ENCODE measurements at regions not wholly inside any gene's neighbourhood (a gene's known extent, or its start where the extent isn't known, plus 50 kb on each side); places are given as distances from the start of the nearest gene placed in this dataset.

DNA sequence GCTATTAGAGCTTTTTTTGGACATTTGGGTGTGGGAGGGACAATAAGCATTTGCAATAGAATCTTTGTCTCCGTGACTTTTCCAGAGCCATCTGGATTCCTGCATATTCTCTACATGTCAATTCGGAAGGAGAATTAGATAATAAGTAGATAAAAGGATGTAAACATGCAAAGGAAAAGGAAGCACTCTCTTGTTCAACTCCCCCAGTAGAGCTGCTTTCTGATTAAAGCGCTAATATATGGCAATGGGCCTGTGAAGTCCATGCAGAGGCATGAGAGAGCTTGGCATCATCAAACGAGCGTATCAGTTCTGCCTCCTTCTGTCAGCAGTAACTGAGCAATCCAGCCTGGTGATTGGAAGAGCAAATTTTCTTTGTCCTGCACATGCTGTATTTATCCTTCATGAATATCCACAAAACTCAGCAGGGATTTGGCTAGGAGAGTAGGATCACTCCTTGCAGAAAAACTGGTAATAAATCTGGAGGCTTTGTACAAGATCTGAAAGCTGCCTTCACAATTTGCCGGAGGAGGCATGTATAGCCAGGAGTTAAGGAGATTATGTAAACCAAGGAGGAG lies 1752.9 kb downstream of the MAT2B start:
- Histone ChIP-seq H3K9me1 (ENCODE audit: control insufficient read depth, extremely low read depth, insufficient read depth, low read length) (no peaks in the 10 kb centered on the region), H3K36me3 (ENCODE audit: control insufficient read depth in 2 of 2, extremely low read depth in 1 of 2, insufficient read depth in 2 of 2, low read length in 2 of 2) (no peaks in the 10 kb centered on the region), H3K4me3 (ENCODE audit: control insufficient read depth in 2 of 3, extremely low read depth in 1 of 3, insufficient read depth in 2 of 3, low read depth in 1 of 3, low read length in 3 of 3) (no peak overlapping the region), H3K4me2 (ENCODE audit: control insufficient read depth, extremely low read depth, insufficient read depth, low read depth, low read length) (no peak overlapping the region), H2AFZ (ENCODE audit: control insufficient read depth, low read length) (no peak overlapping the region), H3K9ac (ENCODE audit: control insufficient read depth, extremely low read depth, insufficient read depth, low read length) (no peak overlapping the region), H3K27ac (ENCODE audit: control insufficient read depth, insufficient read depth, low read length) (no peak overlapping the region), H3K27me3 (ENCODE audit: control insufficient read depth, extremely low read depth, insufficient read depth, low read length) (no peaks in the 10 kb centered on the region), H3K9me3 (ENCODE audit: control insufficient read depth, low read depth, low read length) (no peaks in the 10 kb centered on the region), H3K79me2 (ENCODE audit: control insufficient read depth, insufficient read depth, low read length) (no peaks in the 10 kb centered on the region), H4K20me1 (ENCODE audit: control insufficient read depth, extremely low read depth, insufficient read depth, low read length) (no peaks in the 10 kb centered on the region), H3K4me1 (ENCODE audit: control insufficient read depth, extremely low read depth, insufficient read depth, low read length) (no peaks in the 10 kb centered on the region)
- no peak for TF ChIP-seq EZH2 (IDR thresholded peaks at IDR 0.05; ENCODE audit: low read length)
- TF ChIP-seq, protein P1, sequence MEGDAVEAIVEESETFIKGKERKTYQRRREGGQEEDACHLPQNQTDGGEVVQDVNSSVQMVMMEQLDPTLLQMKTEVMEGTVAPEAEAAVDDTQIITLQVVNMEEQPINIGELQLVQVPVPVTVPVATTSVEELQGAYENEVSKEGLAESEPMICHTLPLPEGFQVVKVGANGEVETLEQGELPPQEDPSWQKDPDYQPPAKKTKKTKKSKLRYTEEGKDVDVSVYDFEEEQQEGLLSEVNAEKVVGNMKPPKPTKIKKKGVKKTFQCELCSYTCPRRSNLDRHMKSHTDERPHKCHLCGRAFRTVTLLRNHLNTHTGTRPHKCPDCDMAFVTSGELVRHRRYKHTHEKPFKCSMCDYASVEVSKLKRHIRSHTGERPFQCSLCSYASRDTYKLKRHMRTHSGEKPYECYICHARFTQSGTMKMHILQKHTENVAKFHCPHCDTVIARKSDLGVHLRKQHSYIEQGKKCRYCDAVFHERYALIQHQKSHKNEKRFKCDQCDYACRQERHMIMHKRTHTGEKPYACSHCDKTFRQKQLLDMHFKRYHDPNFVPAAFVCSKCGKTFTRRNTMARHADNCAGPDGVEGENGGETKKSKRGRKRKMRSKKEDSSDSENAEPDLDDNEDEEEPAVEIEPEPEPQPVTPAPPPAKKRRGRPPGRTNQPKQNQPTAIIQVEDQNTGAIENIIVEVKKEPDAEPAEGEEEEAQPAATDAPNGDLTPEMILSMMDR (optimal IDR thresholded peaks at IDR 0.05 in 1 of 3, IDR thresholded peaks at IDR 0.05 in 1 of 3, conservative IDR thresholded peaks at IDR 0.05 in 1 of 3; ENCODE audit: extremely low read depth in 1 of 3, insufficient read depth in 2 of 3, low read length in 3 of 3), result no peak
- dilution Hi-C loops (cut with MboI; ENCODE audit: extremely low pct_ligation_motif_present, low sequenced_read_pairs), result no loop called here
- DNase-seq (ENCODE audit: low read depth, low spot score) (no peak), FAIRE-seq (no peak)

DNA sequence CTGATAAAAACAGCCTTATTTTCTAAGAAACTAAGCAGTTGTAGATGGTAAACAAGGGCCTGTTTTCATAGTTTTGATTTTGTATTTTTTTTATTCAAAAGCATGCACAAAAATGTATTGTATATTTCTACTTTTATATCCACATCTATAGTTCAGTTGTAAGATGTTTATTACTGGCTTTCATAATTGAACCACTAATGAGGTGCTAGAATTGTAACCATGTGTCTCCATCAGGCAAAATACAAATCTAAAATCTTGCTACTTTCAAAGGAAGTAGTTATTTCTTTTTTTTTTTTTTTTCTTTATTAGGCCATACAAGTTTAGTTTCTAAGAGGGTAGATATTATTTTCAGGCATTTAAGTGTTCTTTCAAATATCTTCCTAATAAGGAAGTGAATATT lies 1755.0 kb downstream of the MAT2B start:
- Histone ChIP-seq H3K4me2 (ENCODE audit: control insufficient read depth, extremely low read depth, insufficient read depth, low read depth, low read length) (no peak overlapping the region), H3K36me3 (ENCODE audit: control insufficient read depth in 2 of 2, extremely low read depth in 1 of 2, insufficient read depth in 2 of 2, low read length in 2 of 2) (no peaks in the 10 kb centered on the region), H3K79me2 (ENCODE audit: control insufficient read depth, insufficient read depth, low read length) (no peaks in the 10 kb centered on the region), H4K20me1 (ENCODE audit: control insufficient read depth, extremely low read depth, insufficient read depth, low read length) (no peaks in the 10 kb centered on the region), H3K9ac (ENCODE audit: control insufficient read depth, extremely low read depth, insufficient read depth, low read length) (no peak overlapping the region), H3K4me1 (ENCODE audit: control insufficient read depth, extremely low read depth, insufficient read depth, low read length) (no peaks in the 10 kb centered on the region), H3K27me3 (ENCODE audit: control insufficient read depth, extremely low read depth, insufficient read depth, low read length) (no peaks in the 10 kb centered on the region), H3K4me3 (ENCODE audit: control insufficient read depth in 2 of 3, extremely low read depth in 1 of 3, insufficient read depth in 2 of 3, low read depth in 1 of 3, low read length in 3 of 3) (no peak overlapping the region), H3K9me3 (ENCODE audit: control insufficient read depth, low read depth, low read length) (no peaks in the 10 kb centered on the region), H3K9me1 (ENCODE audit: control insufficient read depth, extremely low read depth, insufficient read depth, low read length) (no peaks in the 10 kb centered on the region), H3K27ac (ENCODE audit: control insufficient read depth, insufficient read depth, low read length) (no peak overlapping the region), H2AFZ (ENCODE audit: control insufficient read depth, low read length) (no peak overlapping the region)
- TF ChIP-seq, protein P1 (optimal IDR thresholded peaks at IDR 0.05 in 1 of 3, IDR thresholded peaks at IDR 0.05 in 1 of 3, conservative IDR thresholded peaks at IDR 0.05 in 1 of 3; ENCODE audit: extremely low read depth in 1 of 3, insufficient read depth in 2 of 3, low read length in 3 of 3), result no peak
- TF ChIP-seq EZH2 (IDR thresholded peaks at IDR 0.05; ENCODE audit: low read length), result no peak
- FAIRE-seq (no peak), DNase-seq (ENCODE audit: low read depth, low spot score) (no peak)
- dilution Hi-C loops (cut with MboI; ENCODE audit: extremely low pct_ligation_motif_present, low sequenced_read_pairs), result no loop called here

Measured in keratinocyte (primary cell).